HG03558 (cell line): ENCODE measurements at regions not wholly inside any gene's neighbourhood (a gene's known extent, or its start where the extent isn't known, plus 50 kb on each side); places are given as distances from the start of the nearest gene placed in this dataset.

ENCODE experiments used
- ATAC-seq: cut with Tn5 transposase; IDR thresholded peaks from one replicate; pipeline ENCODE4 v1.9.1; 2021; ENCODE audit warnings: moderate number of reproducible peaks; ENCODE audit not compliant: unreplicated experiment; ENCODE audit errors: extremely low read depth

DNA sequence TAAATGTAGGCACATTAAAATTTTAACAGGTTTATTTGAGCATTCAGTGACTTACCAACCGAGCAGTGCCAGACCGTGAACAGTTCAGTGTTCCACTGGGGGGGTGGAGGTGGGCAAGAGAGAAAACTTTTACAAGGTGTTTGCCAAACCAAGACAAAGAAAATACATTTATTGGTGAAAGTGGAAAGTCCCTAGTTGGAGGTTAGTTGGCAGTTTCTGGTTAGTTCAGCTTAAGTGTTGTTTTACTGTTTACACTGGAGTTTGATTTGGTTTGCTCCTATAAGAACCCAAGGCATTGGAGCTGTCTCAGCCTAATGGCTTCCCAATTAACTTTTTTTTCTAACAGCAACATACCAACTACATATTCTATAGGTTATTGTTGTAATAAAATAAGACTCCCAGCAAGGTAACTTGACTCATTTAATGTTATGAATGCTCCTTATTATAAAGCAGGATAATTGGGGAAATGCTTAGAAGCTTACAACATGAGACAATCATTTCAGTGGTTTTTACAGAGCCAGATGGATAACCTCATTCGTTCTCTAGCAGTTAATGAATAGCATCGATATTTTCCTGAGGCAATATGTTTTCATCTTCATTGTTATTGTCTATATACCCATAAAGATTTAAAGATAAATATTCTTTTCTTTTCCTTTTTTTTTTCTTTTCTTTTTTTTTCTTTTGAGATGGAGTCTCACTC is 115.8 kb downstream of the ETNK1 start:
- ATAC-seq = no peak

DNA sequence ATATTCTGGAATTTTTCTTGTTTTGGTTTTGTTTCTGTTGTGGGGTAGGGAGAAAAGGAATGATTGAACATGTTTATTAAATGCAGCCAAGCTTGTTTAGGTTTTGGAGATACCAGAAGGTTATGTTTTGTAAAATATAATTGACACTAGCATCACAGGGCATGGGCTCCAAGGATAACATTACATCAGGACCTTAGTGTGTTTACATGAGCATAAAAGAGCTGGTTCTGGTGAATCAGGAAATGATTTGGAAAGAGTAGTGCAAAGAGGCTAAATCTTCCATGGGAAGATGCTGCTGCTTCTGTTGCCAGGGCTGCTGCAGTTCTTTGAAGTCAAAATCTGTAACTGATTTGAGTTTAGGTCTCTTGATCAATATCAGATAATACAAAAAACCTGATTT is 118.7 kb downstream of the ETNK1 start:
- no peak for ATAC-seq

DNA sequence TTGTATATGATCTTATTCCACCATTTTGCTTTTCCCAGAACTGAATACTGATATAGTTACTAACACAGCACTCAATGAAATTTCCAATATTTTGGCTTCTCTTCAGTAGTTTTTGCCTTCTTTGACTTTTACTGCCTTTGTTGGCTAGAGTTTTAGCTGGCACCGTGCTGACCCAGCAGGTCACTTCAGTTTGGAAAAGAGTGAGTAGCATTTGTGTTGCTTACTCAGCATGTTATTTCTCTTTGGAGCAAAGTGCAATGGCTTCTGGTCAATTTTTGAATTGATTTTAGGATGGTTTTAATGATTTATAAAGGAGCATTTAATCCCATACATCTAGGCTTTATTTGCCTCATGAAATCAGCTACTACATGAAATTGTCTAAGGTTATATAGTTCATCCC is 119.2 kb downstream of the ETNK1 start:
- ATAC-seq = no peak

DNA sequence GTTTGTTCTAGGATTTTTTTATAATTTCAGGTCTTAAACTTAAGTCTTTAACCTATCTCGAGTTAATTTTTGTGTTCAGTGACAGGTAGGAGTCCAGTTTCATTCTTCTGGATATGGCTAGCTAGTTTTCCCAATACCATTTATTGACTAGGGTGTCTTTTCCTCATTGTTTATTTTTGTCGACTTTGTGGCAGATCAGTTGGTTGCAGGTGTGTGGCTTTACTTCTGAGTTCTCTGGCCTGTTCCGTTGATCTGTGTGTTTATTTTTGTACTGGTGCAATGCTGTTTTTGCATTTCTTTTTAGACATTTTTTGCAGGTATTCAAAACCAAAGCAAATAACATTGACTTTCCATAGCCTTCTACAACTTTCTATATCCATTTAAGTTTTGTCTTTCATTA is 121.7 kb downstream of the ETNK1 start:
- no peak for ATAC-seq

DNA sequence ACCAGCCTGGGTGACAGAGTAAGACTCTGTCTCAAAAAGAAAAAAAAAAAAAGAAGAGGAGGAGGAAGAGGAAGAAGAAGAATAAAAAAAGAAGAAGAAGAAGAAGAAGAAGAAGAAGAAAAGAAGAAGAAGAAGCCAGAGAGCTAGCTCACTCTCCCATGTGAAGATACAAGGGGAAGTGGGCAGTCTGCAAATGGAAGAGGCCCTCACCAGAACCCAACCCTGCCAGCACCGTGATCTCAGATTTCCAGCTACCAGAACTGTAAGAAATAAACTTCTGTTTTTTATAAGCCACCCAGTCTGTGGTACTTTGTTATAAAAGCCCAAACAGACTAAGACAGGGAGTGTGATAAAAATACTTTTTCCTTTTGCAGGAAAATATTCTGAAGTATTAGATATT is 130.7 kb downstream of the ETNK1 start:
- ATAC-seq = no peak

DNA sequence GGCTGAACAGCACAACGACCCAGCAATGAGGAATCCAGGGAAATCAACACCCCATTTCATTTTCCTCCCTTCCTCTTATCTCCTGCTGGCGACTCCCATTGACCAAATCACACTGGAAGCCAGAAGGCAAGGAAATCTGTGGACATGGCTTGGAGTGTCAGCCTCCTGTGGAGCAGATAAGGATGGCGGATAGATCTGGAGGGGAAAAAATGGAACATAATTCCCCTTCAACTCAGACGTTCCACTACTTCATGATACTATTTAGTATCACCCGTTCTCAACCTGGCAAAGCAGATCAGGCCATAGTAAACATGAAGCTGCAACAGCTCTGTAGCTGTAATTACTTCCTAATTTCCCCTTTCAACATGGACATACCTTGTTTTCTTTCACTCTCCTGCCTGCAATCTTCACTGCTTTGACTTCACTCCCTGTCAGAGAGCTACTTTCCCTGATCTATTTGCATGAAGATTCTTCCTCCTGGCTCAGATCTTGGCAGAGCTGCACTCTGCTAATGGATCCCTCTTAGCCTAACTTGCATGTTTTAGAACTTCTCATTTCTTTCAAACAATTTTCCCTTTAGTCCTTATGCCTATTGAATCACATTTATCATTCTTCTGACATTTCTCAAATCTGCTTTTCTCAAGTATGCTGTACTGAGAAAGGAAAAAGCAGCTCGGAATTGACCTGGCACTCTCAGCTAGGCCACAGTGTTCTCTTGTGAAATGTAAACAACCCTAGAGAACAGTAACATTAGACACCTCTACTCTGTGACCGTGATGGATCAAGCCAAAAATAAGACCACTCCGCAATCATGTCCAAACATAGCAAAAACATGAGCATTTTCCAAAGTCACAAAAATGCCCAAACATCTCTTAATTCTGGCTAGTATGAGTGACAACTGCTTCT is 135.1 kb downstream of the ETNK1 start:
- ATAC-seq = no peak

DNA sequence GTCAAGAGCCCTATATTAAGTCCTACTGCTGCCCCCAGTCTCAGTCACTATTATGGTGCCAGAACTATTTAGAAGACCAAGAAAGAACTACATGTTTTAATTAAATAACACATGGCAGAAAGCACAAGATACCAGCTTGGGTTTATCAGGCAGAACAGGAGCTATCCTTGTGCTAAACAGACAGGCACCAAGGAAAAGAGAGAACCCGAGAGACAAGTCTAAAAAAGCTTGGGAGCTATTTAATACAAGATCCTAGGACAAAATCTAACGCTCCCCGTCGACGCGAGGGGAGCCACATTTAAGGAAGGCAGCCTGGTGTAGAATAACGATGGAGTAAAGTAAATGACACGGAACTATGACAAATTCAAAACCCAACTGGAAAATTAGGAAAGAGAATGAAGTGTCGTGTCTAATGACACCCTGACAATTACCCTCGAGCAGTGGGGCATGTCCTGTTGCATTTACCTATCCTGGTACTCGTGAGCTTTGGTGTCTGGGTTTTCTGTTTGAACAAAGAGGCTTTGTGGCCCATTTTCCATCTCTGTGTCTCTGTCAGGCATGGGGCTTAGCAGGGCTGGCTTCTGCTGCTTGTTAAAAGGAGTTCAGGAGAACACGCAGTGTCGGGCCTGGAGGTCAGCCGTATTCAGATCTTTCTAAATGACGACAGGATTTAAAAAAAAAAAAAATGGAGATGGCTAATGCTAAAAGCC is 140.6 kb downstream of the ETNK1 start:
- ATAC-seq = no peak

DNA sequence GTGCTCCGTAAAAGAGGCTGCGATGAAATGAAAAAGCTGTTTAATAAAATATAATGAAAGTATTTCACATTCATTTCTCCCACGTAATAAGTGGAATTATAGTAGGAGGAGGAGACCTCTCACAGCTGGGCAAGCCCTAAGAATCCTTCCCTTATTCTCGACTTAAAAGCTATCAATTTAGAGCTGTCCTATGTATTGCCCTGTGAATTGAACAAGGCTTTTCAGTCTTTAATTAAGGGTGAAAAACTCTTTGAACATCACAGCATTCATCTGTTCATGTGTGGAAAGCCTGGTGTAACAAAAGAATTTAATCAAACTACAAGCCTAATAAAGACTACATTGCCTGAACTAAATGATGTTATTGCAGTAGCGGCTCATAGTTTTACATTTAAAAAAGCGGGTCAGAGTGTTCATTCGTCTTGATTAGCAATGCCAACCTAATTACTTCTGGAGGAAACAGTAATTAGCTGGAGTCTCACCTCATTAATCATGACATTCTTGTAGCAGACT is 142.0 kb downstream of the ETNK1 start:
- no peak for ATAC-seq

DNA sequence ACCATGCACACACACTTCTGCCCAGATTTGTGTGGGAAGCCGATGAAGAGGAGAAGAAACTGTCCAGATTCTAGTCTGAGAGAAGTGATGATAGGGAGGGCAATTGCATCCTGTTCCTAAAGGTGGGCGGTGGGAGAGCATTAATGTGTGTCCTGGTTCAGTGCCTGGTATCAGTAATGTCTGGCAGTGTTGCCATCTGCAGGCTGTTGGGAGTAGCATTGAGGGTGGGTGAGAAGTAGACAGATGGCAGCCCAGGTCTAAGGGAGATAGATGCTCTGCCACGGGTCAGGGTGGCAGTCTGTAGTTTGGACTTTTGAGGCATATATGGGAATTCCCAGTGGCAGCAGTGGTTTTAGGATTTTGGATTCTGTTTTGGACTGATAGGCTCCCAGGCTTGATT is 156.4 kb downstream of the ETNK1 start:
- no peak for ATAC-seq

DNA sequence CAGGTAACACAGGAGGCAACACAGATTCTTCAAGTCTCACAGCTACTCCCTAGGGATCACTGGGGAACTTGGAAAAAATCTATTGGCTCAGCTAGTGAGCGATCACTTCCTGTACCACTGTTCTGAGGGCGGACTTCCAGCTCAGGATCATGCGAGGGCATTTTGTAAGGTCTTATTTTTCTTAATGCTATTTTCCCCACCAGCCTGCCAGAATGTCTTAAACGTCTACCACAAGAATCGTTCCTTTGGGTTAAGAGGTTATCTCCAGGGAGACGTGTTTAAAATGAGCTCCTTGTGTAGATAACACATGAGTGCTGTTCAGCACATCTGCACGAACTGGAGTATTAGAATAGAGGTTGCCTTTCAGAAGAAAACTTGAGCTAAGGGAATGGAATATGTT is 162.6 kb downstream of the ETNK1 start:
- no peak for ATAC-seq

DNA sequence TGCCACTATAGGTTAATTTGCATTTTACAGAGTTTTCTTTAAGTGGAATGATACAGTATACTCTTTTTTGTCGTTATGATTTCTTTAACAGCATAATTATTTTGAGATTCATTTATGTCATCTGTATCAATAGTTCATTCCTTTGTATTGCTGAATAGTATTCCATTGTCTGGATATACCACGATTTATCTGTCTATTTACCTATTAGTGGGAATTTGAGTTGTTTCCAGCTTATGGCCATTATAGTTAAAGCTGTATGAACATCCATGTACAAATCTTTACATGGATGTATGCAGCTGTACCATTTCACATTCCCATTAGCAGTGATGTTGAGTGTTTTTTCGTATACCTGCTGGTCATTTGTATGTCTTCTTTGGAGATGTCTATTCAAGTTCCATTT is 163.9 kb downstream of the ETNK1 start:
- no peak for ATAC-seq

DNA sequence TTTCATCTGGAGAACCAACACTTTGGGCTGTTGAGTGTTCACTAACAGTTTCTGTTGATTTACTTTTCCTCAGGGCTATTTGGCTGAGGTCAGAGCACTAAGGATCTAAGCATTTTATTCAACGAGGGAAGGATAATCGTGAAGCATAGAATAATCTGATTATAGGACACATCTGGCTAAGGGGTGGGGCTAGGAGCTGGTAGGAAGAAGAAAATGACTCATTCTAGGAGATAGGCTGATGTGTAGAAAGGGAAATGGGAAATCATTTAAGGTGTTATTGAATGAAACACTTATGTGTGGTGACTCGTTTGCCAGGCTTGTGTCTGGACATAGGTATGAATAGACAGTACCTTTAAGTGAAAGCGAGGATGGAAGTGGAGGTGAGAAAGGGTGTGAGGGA is 167.2 kb downstream of the ETNK1 start:
- ATAC-seq = no peak

DNA sequence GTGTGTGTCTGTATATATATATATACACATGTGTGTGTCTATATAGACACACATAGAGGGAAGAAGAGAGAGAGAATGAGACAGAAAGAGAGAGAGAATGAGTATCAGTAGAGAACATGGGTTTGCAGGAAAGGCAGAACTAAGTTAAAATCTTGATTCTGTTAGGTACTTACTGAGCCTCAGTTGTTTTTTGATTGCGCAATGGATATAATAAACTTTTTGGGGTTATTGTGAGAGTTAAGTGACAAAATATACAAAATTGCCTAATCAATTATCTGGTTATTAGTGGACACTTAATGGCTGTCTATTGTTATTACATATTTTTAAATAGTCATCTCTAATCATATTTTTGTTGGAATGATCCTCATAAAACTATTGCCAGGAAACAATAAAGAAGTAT is 169.0 kb downstream of the ETNK1 start:
- ATAC-seq = no peak

DNA sequence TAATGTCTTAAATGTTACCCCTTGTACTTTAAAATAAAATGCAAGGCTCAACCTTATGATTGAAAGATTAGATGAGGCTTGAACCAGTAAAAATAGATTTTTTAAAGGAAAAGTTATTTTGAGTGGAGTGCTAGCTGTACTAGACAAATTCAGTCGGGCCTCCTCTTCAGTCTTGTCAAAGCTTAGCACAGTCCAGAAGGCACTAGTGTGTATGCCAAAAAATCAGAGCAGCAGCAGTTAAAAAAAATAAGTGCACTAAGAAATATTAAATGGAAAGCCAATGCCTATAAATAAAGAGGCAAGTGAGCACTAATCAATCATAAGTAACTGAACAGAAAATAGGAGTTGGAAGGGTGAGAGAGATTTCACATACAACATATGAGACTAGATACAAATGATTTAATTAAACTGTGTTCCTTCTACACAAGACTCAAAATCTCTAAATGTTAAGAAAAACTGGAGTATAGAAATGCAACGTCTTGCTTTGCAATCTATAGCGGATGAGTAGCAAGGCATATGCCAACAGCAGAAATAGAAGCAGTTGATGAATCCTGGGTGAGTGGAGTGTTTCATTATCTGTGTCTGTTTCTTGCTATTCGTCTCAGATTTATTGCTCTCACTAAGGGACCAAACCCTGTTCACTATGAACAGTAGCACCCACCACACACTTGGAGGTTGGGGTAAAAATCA is 172.1 kb downstream of the ETNK1 start:
- ATAC-seq = no peak

DNA sequence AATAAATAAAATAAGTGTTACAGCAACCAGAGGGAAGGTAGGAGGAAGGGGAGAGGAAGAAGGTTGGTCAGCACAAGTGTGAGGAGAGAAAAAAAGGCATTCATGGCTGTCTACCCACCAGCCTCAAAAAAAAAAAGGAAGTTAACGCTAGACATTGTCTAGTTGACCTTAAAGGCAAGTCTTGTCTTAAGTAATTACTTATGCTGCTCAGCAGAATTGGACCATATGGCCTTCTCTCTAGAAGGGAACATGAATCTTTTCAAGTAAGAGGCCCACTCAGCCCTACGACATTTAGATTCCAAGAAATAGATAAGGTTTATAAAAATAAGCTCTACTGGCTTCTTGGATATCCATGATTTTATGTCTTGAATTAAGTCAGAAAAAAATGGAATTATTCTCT is 172.7 kb downstream of the ETNK1 start:
- ATAC-seq = no peak

DNA sequence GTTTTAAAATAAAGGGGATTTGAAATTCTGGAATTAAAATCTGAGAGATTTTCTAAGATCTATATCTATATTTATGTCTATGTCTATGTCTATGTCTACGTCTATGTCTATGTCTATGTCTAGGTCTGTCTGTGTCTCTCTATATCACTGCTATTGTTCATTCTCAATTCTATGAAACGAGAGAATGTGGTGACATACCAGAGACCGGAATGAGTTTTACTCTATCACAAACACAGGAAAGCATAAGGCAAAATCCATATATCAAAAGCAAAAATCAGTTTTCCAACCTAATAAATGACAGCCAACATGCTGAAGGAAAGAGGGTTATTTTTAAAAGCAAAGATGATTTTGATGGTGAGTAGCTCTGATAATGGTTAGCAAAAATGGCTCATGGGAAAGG is 173.1 kb downstream of the ETNK1 start:
- no peak for ATAC-seq

DNA sequence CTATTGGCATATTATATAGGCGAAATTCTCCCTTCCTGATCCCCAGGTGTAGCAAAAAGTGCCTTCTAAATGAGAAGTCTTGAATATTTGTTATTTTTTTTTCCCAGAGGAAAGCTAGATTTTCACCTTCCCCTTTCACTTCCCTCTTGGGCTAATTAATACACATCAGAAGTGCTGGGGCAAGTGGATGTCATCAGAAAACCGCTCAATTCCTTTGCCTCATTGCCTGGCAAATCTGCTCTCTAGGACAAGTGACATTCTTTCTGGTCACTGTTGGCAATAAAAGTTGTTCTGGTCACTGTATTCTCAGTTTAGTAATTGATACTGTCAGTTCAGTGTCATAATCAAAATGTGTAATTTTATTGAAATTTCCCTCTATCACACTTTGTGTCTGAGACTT is 174.5 kb downstream of the ETNK1 start:
- ATAC-seq = no peak

DNA sequence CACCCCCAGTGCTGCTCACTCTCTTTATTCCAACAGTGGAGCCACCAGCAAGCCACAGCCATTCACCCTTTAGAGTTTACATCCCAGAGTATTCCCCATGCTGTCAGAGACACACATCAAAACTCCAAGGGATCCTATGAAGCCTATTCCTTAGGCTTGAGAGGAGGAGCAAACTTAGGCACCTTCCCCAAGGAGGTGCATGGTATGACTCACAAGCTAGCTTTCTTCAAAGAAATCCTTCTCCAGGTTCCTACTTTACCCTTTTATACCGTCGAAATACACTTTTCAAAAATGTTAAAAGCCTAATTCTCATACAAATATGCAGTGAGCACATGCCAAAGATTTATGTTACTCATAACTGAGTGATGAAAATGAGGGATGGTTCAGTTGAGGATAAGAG is 175.4 kb downstream of the ETNK1 start:
- ATAC-seq = no peak

DNA sequence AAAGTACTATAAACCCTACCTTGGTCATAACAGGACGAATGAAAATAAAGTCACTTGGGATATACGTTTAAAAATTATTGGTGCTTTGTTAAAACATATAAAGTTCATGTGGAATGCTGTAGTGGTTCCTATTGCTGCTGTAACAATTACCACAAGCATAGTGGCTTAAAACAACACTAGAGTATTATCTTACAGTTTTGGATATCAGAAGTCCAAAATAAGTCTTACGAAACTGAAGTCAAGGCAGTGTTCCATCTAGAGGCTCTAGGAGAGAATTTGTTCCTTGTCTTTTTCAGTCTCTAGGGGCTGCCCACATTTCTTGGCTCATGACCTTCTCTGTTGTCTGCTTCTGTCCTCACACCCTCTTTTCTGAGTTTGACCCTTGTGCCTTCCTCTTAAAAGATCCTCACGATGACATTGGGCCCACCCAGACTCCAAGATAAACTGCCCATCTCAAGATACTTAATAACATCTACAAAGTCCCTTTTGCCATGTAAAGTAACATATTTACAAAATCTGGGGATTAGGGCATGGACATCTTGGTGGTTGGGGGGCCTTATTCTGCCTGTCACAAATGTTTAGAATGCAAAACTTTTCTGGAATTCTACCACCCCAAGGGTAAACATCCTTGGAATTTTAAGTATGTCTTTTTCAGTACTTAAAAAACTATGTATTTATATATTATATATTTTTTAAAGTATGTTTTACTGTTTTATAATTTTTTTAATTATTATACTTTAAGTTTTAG is 178.1 kb downstream of the ETNK1 start:
- no peak for ATAC-seq

DNA sequence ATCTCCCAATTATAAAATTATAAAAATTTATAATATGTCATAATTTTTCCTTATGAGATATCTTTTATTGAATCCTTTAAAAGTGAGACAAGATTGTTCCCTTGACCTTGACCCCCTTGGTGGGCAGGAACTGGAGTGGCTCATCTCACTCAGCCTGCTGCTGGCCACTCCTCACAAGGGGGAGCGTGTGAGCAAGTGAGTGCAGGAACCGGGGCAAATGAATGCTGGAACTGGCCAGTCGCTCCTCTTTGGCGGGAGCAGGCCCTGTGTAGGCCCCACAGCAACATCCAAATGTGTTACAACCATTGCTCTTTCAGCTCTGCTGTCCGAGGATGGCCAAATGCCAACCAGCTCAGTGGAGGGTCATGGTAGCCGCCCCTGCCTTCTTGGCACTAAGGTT is 178.8 kb downstream of the ETNK1 start:
- no peak for ATAC-seq
